ENCODE measurements at regions not wholly inside any gene's neighbourhood (a gene's known extent, or its start where the extent isn't known, plus 50 kb on each side); places are given as distances from the start of the nearest gene placed in this dataset.

DNA sequence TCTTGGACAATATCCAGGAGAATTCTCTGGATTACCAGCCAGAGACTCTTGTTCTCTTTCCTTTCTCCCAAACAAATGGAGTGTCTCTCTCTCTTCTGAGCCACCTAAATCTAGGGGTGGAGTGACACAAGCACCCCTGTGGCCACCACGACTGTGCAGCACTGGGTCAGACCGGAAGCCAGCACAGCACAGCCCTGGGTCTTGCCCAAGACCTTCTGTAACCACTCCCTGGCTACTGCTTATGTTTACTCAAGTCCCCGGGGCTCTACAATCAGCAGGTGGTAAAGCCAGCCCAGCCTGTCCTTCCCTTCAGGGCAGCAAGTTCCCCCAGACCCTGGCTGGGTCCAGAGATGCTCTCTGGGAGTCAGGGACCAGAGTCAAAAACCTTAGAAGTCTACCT, 110.0 kb upstream of the TUT7 start:
- ATAC-seq (ENCODE audit: low read depth), result no peak
- CTCF ChIA-PET, result no interaction called here
- POLR2A ChIA-PET, result no interaction called here
- Mint-ChIP-seq H3K27me3 (peaks cover 7% of the 10 kb centered on the region), H3K9me3 (no peaks in the 10 kb centered on the region), H3K36me3 (ENCODE audit: low read depth) (no peaks in the 10 kb centered on the region), H3K4me1 (no peaks in the 10 kb centered on the region), H3K4me3 (no peak overlapping the region), H3K27ac (no peak overlapping the region)
- intact Hi-C loops (cut with micrococcal nuclease), result no loop called here
- TF ChIP-seq, protein P1, sequence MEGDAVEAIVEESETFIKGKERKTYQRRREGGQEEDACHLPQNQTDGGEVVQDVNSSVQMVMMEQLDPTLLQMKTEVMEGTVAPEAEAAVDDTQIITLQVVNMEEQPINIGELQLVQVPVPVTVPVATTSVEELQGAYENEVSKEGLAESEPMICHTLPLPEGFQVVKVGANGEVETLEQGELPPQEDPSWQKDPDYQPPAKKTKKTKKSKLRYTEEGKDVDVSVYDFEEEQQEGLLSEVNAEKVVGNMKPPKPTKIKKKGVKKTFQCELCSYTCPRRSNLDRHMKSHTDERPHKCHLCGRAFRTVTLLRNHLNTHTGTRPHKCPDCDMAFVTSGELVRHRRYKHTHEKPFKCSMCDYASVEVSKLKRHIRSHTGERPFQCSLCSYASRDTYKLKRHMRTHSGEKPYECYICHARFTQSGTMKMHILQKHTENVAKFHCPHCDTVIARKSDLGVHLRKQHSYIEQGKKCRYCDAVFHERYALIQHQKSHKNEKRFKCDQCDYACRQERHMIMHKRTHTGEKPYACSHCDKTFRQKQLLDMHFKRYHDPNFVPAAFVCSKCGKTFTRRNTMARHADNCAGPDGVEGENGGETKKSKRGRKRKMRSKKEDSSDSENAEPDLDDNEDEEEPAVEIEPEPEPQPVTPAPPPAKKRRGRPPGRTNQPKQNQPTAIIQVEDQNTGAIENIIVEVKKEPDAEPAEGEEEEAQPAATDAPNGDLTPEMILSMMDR (IDR thresholded peaks at IDR 0.05), result no peak
- DNase-seq, result no peak

DNA sequence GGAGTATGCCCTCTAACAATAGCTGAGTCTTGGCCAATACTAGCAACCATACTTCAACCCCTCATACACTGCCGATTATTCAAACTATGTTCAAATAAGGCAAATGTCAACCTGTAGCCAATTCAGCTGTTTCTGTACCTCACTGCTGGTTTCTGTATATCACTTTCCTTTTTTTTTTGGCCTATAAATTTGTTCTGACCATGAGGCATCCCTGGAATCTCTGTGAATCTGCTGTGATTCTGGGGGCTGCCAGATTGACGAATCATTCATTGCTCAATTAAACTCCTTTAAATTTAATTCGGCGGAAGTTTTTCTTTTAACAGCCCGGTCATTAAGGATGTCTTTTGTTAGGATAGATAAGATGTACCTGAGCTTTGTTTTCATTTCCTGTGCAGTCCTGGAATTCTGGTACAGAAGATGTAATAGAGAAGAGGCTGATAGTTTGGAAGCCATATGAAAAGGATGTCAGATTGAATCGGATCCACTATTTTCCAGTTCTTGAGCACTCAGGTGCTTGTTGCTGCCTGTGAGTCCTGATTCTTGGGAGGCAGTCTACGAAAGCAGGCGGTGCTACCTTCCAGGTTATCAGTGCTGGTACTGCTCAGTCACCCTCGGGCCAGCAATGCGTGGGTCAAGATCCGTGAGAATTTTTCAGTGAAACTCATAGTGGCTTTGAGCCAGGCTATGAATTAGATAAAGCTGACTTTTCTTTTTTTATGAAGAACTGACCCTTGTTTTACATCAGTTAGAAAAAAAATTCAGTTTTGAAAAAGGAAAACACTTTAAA, 106.2 kb upstream of the TUT7 start:
- Mint-ChIP-seq H3K4me3 (no peak overlapping the region), H3K27me3 (peaks cover 3% of the 10 kb centered on the region), H3K27ac (no peak overlapping the region), H3K9me3 (no peaks in the 10 kb centered on the region), H3K4me1 (no peaks in the 10 kb centered on the region), H3K36me3 (ENCODE audit: low read depth) (no peaks in the 10 kb centered on the region)
- no peak for ATAC-seq (ENCODE audit: low read depth)
- DNase-seq, result no peak
- ChIA-PET CTCF (no interaction called here), POLR2A (no interaction called here)
- intact Hi-C loops (cut with micrococcal nuclease), result no loop called here
- TF ChIP-seq, protein P1 (IDR thresholded peaks at IDR 0.05), result no peak

GRCh38 chr9:86459599-86460155, 105.5 kb upstream of the TUT7 start:
- H3K4me1 Mint-ChIP-seq, result no peaks in the 10 kb centered on the region
- no peak overlapping the region for H3K4me3 Mint-ChIP-seq
- peaks cover 3% of the 10 kb centered on the region for H3K27me3 Mint-ChIP-seq
- POLR2A ChIA-PET, result no interaction called here
- no peak overlapping the region for H3K27ac Mint-ChIP-seq
- intact Hi-C loops (cut with micrococcal nuclease), result no loop called here
- DNase-seq (no peak), ATAC-seq (ENCODE audit: low read depth) (no peak)
- no peaks in the 10 kb centered on the region for H3K36me3 Mint-ChIP-seq (ENCODE audit: low read depth)
- CTCF ChIA-PET, result no interaction called here
- TF ChIP-seq, protein P1 (IDR thresholded peaks at IDR 0.05), result no peak
- H3K9me3 Mint-ChIP-seq, result no peaks in the 10 kb centered on the region

GRCh38 chr9:86459191-86459590, 105.0 kb upstream of the TUT7 start:
- Mint-ChIP-seq H3K4me3 (no peak overlapping the region), H3K36me3 (ENCODE audit: low read depth) (no peaks in the 10 kb centered on the region), H3K4me1 (no peaks in the 10 kb centered on the region), H3K27ac (no peak overlapping the region), H3K27me3 (peaks cover 3% of the 10 kb centered on the region), H3K9me3 (no peaks in the 10 kb centered on the region)
- intact Hi-C loops (cut with micrococcal nuclease), result no loop called here
- ChIA-PET CTCF (no interaction called here), POLR2A (no interaction called here)
- ATAC-seq (ENCODE audit: low read depth) (no peak), DNase-seq (no peak)
- TF ChIP-seq, protein P1 (IDR thresholded peaks at IDR 0.05), result no peak

DNA sequence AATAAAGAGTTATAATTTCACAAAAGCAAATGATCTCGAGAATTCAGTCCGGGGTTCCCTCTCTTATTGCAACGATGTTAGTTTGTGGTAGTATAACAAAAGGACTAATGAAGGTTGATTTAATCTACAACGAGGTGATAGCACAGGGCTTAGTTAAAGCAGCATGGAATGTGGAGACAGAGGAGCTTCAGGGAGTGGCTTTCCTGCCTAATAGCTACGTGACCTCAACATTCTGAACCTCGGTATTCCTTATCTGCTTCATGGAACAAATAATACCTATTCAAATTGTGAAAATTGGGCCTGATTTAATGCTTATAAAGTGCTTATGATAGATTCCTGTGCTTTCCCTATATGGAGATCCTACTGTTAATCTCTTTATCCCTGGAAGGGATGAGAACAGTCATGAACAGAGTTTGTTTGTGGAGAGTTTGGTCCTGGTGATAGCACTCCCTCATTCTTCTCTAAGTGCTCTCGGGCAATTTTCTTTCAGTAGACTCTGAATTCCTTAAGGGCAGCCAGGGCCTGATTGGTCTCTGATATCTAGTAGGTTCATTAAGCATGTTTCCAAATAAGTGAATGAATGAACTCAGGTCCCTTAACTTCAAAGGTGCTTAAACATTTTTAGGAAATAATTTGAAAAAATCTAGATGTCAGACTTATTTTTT, 104.1 kb upstream of the TUT7 start:
- DNase-seq (no peak), ATAC-seq (ENCODE audit: low read depth) (no peak)
- Mint-ChIP-seq H3K27ac (no peak overlapping the region), H3K4me1 (no peaks in the 10 kb centered on the region), H3K36me3 (ENCODE audit: low read depth) (no peaks in the 10 kb centered on the region), H3K4me3 (no peak overlapping the region), H3K27me3 (peaks cover 3% of the 10 kb centered on the region), H3K9me3 (peaks cover under 1% of the 10 kb centered on the region)
- TF ChIP-seq, protein P1 (IDR thresholded peaks at IDR 0.05), result no peak
- ChIA-PET POLR2A (no interaction called here), CTCF (no interaction called here)
- intact Hi-C loops (cut with micrococcal nuclease), result no loop called here
